CD4-positive, alpha-beta memory T cell (primary cell): ENCODE measurements at regions not wholly inside any gene's neighbourhood (a gene's known extent, or its start where the extent isn't known, plus 50 kb on each side); places are given as distances from the start of the nearest gene placed in this dataset.

Experiments
- CTCF ChIA-PET: fragments of 350-600 bp; sonication (Branson Sonifier 250); formaldehyde crosslinking; loops from one replicate; lab custom pipeline; 2021; ENCODE audit warnings: inconsistent platforms; ENCODE audit not compliant: partially characterized antibody; lab: Charles Lee
- POLR2A ChIA-PET: fragments of 350-600 bp; sonication (Branson Sonifier 250); formaldehyde crosslinking; loops from one replicate; lab custom pipeline; 2021; ENCODE audit not compliant: partially characterized antibody; lab: Charles Lee
- DNase-seq, 5 donors: peaks; one replicate each; pipeline versions ENCODE4 v3.0.0 to v3.0.0-alpha.2; 2020 to 2022; ENCODE audit warnings: mixed read lengths in 1 of 5
- H3K27ac ChIP-seq: one replicate; pipeline ENCODE4 v1.7.0; 2013; ENCODE audit warnings: low read depth, low read length
- H3K27me3 ChIP-seq: 2 replicates; pipeline ENCODE4 v1.7.0; 2013; ENCODE audit warnings: mild to moderate bottlenecking, low read length, moderate library complexity; ENCODE audit not compliant: insufficient read depth
- H3K36me3 ChIP-seq: 2 replicates; pipeline ENCODE4 v1.7.0; 2013; ENCODE audit warnings: mild to moderate bottlenecking, low read length, moderate library complexity; ENCODE audit not compliant: insufficient read depth
- H3K4me1 ChIP-seq: 2 replicates; pipeline ENCODE4 v1.7.0; 2013; ENCODE audit warnings: mild to moderate bottlenecking, low read length, moderate library complexity; ENCODE audit not compliant: insufficient read depth
- H3K4me3 ChIP-seq, 2 donors: one replicate each; pipeline ENCODE4 v1.7.0; 2013; ENCODE audit warnings: low read length in 2 of 2, mild to moderate bottlenecking in 1 of 2
- H3K9me3 ChIP-seq, 2 donors: one replicate each; pipeline ENCODE4 v1.7.0; 2013; ENCODE audit warnings: low read length in 2 of 2, control low read depth in 1 of 2; ENCODE audit not compliant: control insufficient read depth in 1 of 2
- H3K27ac Mint-ChIP-seq, 7 donors: one replicate each; pipeline ENCODE4 v1.8.0; 2020 to 2021; ENCODE audit warnings: mixed read lengths in 7 of 7, mild to moderate bottlenecking in 6 of 7, inconsistent platforms in 3 of 7, moderate library complexity in 3 of 7
- H3K27me3 Mint-ChIP-seq, 2 donors: one replicate each; pipeline ENCODE4 v1.8.0; 2020 to 2021; ENCODE audit warnings: mixed read lengths in 2 of 2
- H3K36me3 Mint-ChIP-seq, 2 donors: one replicate each; pipeline ENCODE4 v1.8.0; 2020 to 2021; ENCODE audit warnings: mixed read lengths in 2 of 2, inconsistent platforms in 1 of 2, mild to moderate bottlenecking in 1 of 2
- H3K4me1 Mint-ChIP-seq, 4 donors: one replicate each; pipeline ENCODE4 v1.8.0; 2020 to 2021; ENCODE audit warnings: mixed read lengths in 4 of 4, mild to moderate bottlenecking in 1 of 4
- H3K4me3 Mint-ChIP-seq, 8 donors: one replicate each; pipeline ENCODE4 v1.8.0; 2020 to 2021; ENCODE audit warnings: mixed read lengths in 8 of 8, mild to moderate bottlenecking in 7 of 8, moderate library complexity in 6 of 8, inconsistent platforms in 3 of 8
- H3K9me3 Mint-ChIP-seq, 8 donors: one replicate each; pipeline ENCODE4 v1.8.0; 2020 to 2021; ENCODE audit warnings: mixed read lengths in 8 of 8, mild to moderate bottlenecking in 5 of 8, inconsistent platforms in 3 of 8, moderate library complexity in 1 of 8
- intact Hi-C: fragments of 100-400 bp; cut with micrococcal nuclease; formaldehyde crosslinking; loops from one replicate; pipeline ENCODE4 v1.15.1; 2023

- ChIA-PET CTCF (no interaction called here), POLR2A (no interaction called here)
- no peak overlapping the region for H3K4me3 Mint-ChIP-seq
Measured at GRCh38 chrX:20743046-20743445, 476.3 kb upstream of the RPS6KA3 start.

GRCh38 chrX:20742106-20742505, 475.4 kb upstream of the RPS6KA3 start:
- intact Hi-C loops: no loop called here
- Histone ChIP-seq H3K36me3 (no peaks in the 10 kb centered on the region), H3K27me3 (no peaks in the 10 kb centered on the region), H3K27ac (no peak overlapping the region), H3K4me3 (no peak overlapping the region), H3K4me1 (no peaks in the 10 kb centered on the region), H3K9me3 (no peaks in the 10 kb centered on the region)
- Mint-ChIP-seq H3K4me1 (no peaks in the 10 kb centered on the region), H3K4me3 (no peak overlapping the region), H3K9me3 (peaks cover 0 to 2% (median 0%) of the 10 kb centered on the region in 8 donors), H3K27ac (no peak overlapping the region), H3K36me3 (no peaks in the 10 kb centered on the region), H3K27me3 (peaks cover 0 to 2% of the 10 kb centered on the region in 2 donors)
- no peak for DNase-seq
- CTCF ChIA-PET: no interaction called here
- POLR2A ChIA-PET: no interaction called here

More at GRCh38 chrX:20743046-20743445, 476.3 kb upstream of the RPS6KA3 start:
- DNase-seq: no peak
- no peaks in the 10 kb centered on the region for H3K9me3 ChIP-seq
- H3K36me3 ChIP-seq: no peaks in the 10 kb centered on the region
- H3K27ac ChIP-seq: no peak overlapping the region
- Mint-ChIP-seq H3K27me3 (peaks cover 0 to 2% of the 10 kb centered on the region in 2 donors), H3K4me1 (no peaks in the 10 kb centered on the region), H3K36me3 (no peaks in the 10 kb centered on the region), H3K9me3 (peaks cover 0 to 2% (median 0%) of the 10 kb centered on the region in 8 donors), H3K27ac (no peak overlapping the region)
- H3K4me1 ChIP-seq: no peaks in the 10 kb centered on the region
- no peak overlapping the region for H3K4me3 ChIP-seq
- H3K27me3 ChIP-seq: no peaks in the 10 kb centered on the region
- intact Hi-C loops: no loop called here

GRCh38 chrX:20740443-20740842, 473.7 kb upstream of the RPS6KA3 start:
- no peaks in the 10 kb centered on the region for H3K36me3 ChIP-seq
- no peaks in the 10 kb centered on the region for H3K4me1 ChIP-seq
- no peak for DNase-seq
- Mint-ChIP-seq H3K4me1 (no peaks in the 10 kb centered on the region), H3K27me3 (peaks cover 0 to 2% of the 10 kb centered on the region in 2 donors), H3K36me3 (no peaks in the 10 kb centered on the region), H3K27ac (no peak overlapping the region), H3K9me3 (peaks cover 0 to 2% (median 0%) of the 10 kb centered on the region in 8 donors), H3K4me3 (no peak overlapping the region)
- intact Hi-C loops: no loop called here
- no peak overlapping the region for H3K4me3 ChIP-seq
- no peaks in the 10 kb centered on the region for H3K27me3 ChIP-seq
- CTCF ChIA-PET: no interaction called here
- H3K27ac ChIP-seq: no peak overlapping the region
- no peaks in the 10 kb centered on the region for H3K9me3 ChIP-seq
- POLR2A ChIA-PET: no interaction called here

GRCh38 chrX:20739038-20739745, 472.5 kb upstream of the RPS6KA3 start:
- no peak overlapping the region for H3K4me3 Mint-ChIP-seq
- Histone ChIP-seq H3K27me3 (no peaks in the 10 kb centered on the region), H3K27ac (no peak overlapping the region), H3K36me3 (no peaks in the 10 kb centered on the region), H3K9me3 (no peaks in the 10 kb centered on the region), H3K4me3 (no peak overlapping the region), H3K4me1 (no peaks in the 10 kb centered on the region)
- POLR2A ChIA-PET: no interaction called here
- H3K4me1 Mint-ChIP-seq: no peaks in the 10 kb centered on the region
- H3K36me3 Mint-ChIP-seq: no peaks in the 10 kb centered on the region
- intact Hi-C loops: no loop called here
- CTCF ChIA-PET: no interaction called here
- H3K27ac Mint-ChIP-seq: no peak overlapping the region
- H3K9me3 Mint-ChIP-seq: peaks cover 0 to 2% (median 0%) of the 10 kb centered on the region in 8 donors
- no peak for DNase-seq
- peaks cover 0 to 2% of the 10 kb centered on the region in 2 donors for H3K27me3 Mint-ChIP-seq

- H3K36me3 ChIP-seq: no peaks in the 10 kb centered on the region
- no peaks in the 10 kb centered on the region for H3K4me1 ChIP-seq
- ChIA-PET POLR2A (no interaction called here), CTCF (no interaction called here)
- H3K4me3 ChIP-seq: no peak overlapping the region
- H3K27me3 Mint-ChIP-seq: no peaks in the 10 kb centered on the region
- intact Hi-C loops: no loop called here
- H3K36me3 Mint-ChIP-seq: no peaks in the 10 kb centered on the region
- no peak overlapping the region for H3K27ac ChIP-seq
- no peaks in the 10 kb centered on the region for H3K4me1 Mint-ChIP-seq
- H3K27me3 ChIP-seq: no peaks in the 10 kb centered on the region
- no peak for DNase-seq
- H3K27ac Mint-ChIP-seq: no peak overlapping the region
- peaks cover 0 to 4% (median 0%) of the 10 kb centered on the region in 8 donors for H3K9me3 Mint-ChIP-seq
- H3K9me3 ChIP-seq: no peaks in the 10 kb centered on the region
- H3K4me3 Mint-ChIP-seq: no peak overlapping the region
Measured at GRCh38 chrX:20729416-20729815, 462.7 kb upstream of the RPS6KA3 start.

- H3K27ac ChIP-seq: no peak overlapping the region
- H3K4me1 ChIP-seq: no peaks in the 10 kb centered on the region
- no peak for DNase-seq
- Mint-ChIP-seq H3K9me3 (peaks cover 0 to 4% (median 0%) of the 10 kb centered on the region in 8 donors), H3K4me3 (no peak overlapping the region), H3K36me3 (no peaks in the 10 kb centered on the region), H3K27ac (no peak overlapping the region), H3K27me3 (no peaks in the 10 kb centered on the region), H3K4me1 (no peaks in the 10 kb centered on the region)
- POLR2A ChIA-PET: no interaction called here
- intact Hi-C loops: no loop called here
- no peak overlapping the region for H3K4me3 ChIP-seq
- CTCF ChIA-PET: no interaction called here
- H3K9me3 ChIP-seq: no peaks in the 10 kb centered on the region
- no peaks in the 10 kb centered on the region for H3K36me3 ChIP-seq
- no peaks in the 10 kb centered on the region for H3K27me3 ChIP-seq
Measured at GRCh38 chrX:20727447-20727846, 460.7 kb upstream of the RPS6KA3 start.

DNA sequence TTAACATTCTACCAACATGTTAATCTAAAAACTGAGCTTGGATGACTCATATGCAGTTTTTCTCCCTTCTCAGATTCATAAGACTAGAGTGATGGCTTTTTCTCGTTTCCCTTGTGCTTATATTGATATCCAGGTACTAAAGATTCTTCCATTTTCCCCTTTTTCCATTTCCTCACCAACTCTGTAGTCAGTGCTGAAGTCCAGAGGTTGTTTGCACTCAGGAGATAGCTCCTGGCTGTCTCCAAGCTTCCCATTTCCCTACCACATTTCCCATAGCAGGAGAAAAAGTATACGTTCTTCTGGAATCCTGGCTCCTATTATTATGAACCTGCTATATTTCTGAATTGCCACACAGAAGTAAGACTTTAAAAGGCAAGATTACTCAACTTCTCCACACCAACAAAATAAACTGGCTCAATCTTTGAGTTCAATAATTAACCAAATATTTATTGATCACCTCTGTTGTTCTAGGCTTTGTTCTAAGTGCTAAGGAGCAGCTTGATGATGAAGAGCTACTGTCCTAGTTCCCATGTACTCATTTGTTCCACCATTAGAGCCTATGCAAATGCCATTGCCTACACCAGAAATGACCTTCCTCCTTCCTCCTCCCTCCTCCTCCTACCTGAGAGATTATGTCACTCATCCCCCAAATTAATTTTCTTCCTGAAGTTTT, 454.4 kb upstream of the RPS6KA3 start:
- Histone ChIP-seq H3K9me3 (no peaks in the 10 kb centered on the region), H3K27me3 (no peaks in the 10 kb centered on the region), H3K27ac (no peak overlapping the region), H3K4me1 (no peaks in the 10 kb centered on the region), H3K4me3 (no peak overlapping the region), H3K36me3 (no peaks in the 10 kb centered on the region)
- CTCF ChIA-PET: no interaction called here
- no peaks in the 10 kb centered on the region for H3K36me3 Mint-ChIP-seq
- POLR2A ChIA-PET: no interaction called here
- no peaks in the 10 kb centered on the region for H3K4me1 Mint-ChIP-seq
- no peak for DNase-seq
- H3K9me3 Mint-ChIP-seq: peaks cover 0 to 6% (median 0%) of the 10 kb centered on the region in 8 donors
- no peak overlapping the region for H3K27ac Mint-ChIP-seq
- H3K27me3 Mint-ChIP-seq: no peaks in the 10 kb centered on the region
- intact Hi-C loops: no loop called here
- no peak overlapping the region for H3K4me3 Mint-ChIP-seq
